Suppressor macrophage treated with lipopolysaccharide for 1 hour (primary cell): ENCODE measurements at regions not wholly inside any gene's neighbourhood (a gene's known extent, or its start where the extent isn't known, plus 50 kb on each side); places are given as distances from the start of the nearest gene placed in this dataset.

ENCODE experiments used
- DNase-seq, 3 donors: peaks; one replicate each; pipeline ENCODE4 v3.0.0-alpha.2; 2020 to 2022

- DNase-seq, result no peak
These were observed 215.8 kb upstream of the PPP3CA start for GRCh38 chr4:101563126-101563525.

- peak; percentile 45 to 63 (median 49) for DNase-seq
These were observed 209.5 kb upstream of the PPP3CA start for GRCh38 chr4:101556842-101557241.

GRCh38 chr4:101555341-101555880 is 208.1 kb upstream of the PPP3CA start:
- DNase-seq, result no peak

- peak; percentile 3 to 47 (median 46) for DNase-seq
These were observed 193.0 kb upstream of the PPP3CA start for GRCh38 chr4:101540336-101540735.

- DNase-seq, result no peak
These were observed 181.2 kb upstream of the PPP3CA start for GRCh38 chr4:101528526-101528925.

DNA sequence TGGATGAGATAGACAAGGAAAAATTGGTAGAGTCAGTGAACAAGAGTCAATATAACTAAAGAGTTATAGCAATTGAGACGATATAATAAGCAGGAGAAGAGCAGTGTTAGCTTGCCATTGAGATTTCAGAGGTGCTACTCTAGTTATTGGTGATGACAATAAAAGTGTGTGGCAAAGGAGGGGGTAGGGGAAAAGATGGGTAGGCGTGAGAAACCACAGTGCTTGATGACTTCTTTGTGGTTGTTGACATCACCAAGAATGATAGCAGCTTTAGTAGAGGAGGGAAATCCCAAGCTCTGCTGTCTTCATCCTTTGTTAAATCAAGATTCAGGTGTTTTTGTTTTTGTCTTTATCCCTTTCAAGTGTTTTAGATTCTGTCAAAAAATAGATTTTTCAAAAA is 179.9 kb upstream of the PPP3CA start:
- DNase-seq, result peak; percentile 53 to 61 (median 57)

DNA sequence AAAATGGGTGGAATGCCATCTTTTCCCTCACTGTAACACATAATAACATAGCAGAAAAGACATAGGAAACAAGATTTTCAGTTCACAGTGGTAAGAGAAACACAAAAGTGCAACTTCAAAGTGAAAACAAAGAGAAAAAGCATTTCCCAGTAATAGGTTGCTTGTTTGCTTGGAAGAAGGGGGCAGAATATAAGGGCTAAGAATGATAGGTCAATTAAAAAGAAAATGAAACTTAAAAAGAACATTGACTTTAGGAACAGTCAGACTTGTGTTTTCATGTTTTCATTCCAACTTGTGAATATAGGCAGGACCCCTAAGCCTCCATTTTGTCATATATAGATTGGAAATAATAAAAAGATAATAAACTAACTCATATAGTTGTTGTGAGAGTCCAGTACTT is 168.2 kb upstream of the PPP3CA start:
- DNase-seq, result no peak

DNA sequence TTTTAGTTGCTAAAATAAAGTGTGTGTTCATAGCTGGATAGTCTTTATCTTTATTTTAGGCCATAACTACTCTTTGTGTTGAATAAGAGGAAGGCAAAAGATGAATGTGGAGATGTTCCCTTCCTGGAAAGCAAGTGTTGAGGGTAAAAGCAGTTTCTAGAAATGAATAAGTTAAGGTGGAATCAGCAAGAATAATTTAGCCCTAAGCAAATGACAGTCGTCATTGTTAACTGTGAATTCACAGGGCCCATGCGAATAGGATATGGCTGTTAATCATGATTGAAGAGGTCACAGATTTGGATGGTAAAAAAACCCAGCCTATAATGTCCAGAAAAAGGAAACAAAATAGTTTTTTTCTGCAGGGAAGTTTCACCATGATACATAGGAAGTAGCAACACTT is 167.8 kb upstream of the PPP3CA start:
- no peak for DNase-seq

DNA sequence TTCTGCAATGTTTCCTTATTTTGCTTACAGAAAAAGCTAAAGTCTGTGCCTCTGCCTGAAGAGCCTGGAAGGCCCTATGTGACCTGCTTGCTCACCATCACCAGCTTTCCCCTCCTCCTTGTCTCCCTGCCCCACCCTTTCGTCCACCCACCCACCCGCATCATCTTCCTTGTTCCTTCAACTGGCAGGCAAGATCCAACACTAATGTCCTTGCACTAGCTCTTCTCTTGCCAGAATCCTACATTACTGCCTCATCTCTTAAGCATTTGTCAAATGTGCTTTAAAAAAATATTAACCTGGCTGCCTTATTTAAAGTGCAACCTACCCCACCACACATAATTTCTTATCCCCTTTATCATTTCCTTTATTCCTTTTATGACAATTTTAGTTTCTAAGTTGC is 165.1 kb upstream of the PPP3CA start:
- DNase-seq, result peak in 2 of 3 donors; percentile 5 to 16

- DNase-seq, result no peak
These were observed 154.1 kb upstream of the PPP3CA start for GRCh38 chr4:101501421-101501820.

DNA sequence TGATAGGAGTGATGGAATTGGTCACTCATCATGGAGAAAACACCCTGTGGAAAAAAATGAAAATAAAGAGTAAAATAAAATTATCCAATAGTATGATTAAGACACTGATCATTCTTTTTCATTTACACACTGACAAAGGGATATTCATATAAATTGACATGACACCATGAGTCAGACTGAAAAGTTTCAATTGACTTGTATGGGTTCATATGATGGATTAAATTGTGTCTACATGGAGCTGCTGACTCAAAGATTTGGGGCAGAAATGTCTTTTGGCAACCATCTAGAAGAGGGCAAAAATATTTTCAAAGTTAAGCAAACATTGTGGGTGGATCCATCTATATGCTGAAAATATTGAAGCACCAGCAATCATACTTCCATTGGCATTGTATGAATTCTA is 153.4 kb upstream of the PPP3CA start:
- no peak for DNase-seq

DNA sequence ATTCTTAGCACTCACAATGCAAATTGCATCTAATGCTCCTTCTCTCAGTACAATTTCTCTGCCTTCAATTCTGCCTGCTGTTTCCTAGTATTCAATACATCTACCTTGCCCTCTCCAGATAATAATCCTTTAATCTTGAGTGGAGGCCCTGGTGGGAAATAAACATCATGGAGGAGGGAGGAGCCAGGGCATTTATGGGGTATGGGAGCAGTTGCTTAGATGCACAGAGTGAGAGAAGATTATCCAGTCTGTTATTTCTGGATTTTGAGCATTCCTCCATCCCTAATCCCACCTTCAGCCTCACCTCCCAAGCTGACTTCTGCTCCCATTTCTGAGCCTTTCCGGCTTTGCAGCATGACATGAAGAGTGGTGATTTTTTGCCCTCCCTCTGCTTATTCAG is 127.9 kb upstream of the PPP3CA start:
- no peak for DNase-seq

DNA sequence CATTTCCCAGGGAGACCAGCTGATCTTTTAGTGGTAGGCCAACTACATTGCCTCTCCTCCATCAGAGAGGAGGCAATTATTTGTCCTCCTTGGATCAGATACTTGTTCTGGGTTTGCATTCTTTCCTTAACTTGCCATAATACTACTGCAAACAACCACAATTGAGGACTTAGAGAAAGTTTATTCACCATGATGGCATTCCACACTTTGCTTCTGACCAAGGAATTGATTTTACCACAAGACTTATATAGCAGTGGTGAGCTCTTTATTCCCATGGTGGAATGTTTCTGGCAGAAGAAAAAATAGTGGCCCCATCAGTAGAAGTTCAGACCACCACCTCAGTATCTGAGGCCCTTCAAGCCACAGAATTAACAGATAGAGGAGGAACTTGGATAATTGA is 123.9 kb upstream of the PPP3CA start:
- no peak for DNase-seq

GRCh38 chr4:101464596-101464995 is 117.3 kb upstream of the PPP3CA start:
- no peak for DNase-seq

DNA sequence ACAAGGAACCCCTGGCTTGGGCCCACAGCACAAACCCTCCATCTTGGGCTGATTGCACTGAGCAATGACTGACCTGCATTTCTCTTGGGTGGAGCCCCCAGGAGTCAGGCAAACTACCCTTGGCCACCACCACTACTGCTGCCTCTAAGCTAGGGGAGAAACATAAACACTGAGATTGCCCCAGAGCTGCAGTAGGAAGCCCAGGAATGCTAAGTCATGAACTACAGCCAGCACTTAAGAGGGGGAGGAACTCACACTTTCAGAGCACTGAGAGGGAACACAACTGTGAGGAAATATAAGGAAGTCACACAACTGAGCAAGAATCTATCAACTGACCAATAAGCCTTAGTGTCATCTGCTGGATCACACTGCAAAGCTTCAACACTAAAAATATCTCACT is 111.6 kb upstream of the PPP3CA start:
- peak; percentile 44 to 53 (median 52) for DNase-seq

- no peak for DNase-seq
These were observed 111.1 kb upstream of the PPP3CA start for GRCh38 chr4:101458473-101458872.

DNA sequence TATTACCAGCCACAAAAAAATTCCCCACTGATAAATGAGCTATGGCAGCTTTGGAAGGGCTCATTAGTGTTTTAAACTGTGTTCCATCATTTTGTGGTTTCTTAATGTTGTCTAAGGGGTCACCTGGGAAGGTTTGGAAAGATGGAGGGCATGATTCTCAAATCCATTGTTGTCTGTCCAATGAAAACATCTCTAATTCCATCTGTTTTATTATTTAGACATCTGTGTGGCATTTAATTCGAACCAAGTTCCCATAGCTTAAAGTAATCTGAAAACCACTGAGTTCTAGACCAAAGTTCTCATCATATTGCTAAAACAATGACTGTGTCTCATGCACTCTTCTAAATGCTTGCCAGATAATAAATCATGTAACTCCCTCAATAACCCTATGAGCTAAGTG is 103.8 kb upstream of the PPP3CA start:
- DNase-seq, result no peak

GRCh38 chr4:101441446-101441845 is 94.1 kb upstream of the PPP3CA start:
- DNase-seq, result no peak

DNA sequence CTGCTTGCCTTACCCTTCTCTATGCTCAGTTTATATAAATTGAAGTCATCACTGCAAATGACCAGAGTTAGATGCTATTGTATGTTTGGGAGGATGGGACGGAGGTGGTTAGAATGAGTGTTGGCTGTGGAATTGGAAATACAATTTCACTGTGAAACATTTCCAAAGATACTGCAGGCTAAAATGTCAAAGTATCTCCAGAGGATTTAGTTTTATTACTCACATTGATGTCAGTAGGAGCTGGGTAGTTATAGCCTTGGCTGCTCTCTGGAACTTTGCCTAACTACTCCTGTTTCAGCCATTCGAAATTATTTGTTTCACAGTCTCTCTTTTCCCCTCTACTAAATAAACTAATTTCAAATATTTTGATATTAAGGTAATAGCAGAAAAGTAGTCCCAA is 92.6 kb upstream of the PPP3CA start:
- no peak for DNase-seq

- no peak for DNase-seq
These were observed 74.1 kb upstream of the PPP3CA start for GRCh38 chr4:101421386-101421785.

GRCh38 chr4:101420661-101421060 is 73.3 kb upstream of the PPP3CA start:
- DNase-seq, result no peak

DNA sequence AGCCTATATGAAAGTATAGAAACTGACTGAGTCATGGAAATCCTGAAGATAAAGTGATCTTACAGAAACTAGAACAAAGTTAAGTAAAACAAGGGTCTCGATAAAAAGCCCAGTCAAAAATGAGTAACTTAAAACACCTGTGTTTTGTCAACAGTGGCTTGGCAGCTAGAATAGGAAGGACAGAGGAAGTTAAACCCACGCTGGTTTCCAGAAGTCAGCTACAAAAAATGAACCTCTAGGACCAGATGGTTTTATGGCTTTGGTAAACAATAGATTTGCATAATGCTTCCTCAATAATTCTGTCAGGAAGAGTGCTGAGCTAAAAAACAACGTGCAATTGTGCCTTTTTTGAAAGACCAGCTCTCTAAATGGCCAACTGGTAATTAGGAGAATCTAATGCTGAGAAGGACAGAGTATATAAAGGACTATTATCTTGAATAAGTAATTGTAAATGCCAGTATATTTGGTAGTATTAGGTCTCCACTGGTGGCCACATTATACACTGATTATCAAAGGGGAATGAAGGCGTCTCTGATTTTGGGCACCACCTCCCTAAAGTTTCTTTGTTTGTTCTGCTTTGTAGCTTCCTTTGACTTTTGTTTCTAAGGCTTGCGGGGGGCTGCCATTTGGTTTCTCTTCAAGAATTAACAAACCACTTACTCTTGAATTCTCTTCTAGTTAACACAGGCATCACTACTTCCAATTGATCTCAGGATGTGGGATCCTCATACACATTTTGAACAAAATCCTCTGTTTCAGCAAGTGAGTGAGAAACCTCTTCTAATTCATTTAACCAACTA is 72.2 kb upstream of the PPP3CA start:
- peak in 1 of 3 donors; percentile 23 for DNase-seq

DNA sequence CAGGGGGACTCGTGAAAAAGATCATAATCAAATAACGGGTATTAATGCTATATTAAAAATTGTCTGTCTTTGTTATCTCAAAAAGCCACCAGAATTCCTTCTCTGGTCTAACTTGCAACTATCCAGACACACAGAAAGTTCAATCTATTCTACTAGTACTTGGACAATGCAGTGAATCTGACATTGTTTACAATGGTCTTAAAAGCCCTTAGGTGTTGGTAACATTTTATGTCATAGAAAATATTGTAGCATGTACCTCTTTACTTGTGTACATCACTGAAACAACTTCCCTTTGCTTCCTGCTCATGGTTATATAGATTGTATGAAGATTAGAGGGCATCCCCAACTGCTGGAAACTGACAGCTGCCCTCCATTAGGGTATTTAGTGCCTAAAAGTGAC is 71.1 kb upstream of the PPP3CA start:
- no peak for DNase-seq

DNA sequence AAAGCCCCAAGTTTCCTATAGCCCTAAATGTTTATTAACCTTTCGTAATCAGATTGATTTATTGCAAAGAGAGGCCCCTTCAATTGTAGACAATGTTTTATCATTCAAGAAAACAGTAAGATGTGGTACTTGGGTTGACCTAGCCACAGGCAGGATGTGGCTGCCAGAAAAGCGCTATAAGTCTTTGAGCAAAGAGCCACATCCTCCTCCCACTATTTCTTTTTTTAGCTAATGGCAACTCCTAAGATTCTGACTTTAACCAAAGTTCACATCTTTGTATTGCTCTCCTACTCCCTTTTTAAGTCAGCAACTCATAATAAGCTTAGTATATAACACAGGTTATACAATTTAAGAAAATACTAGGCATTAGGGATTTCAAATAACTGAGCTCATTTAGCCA is 70.7 kb upstream of the PPP3CA start:
- DNase-seq, result no peak

- no peak for DNase-seq
These were observed 69.7 kb upstream of the PPP3CA start for GRCh38 chr4:101417046-101417445.
